ENCODE measurements at regions not wholly inside any gene's neighbourhood (a gene's known extent, or its start where the extent isn't known, plus 50 kb on each side); places are given as distances from the start of the nearest gene placed in this dataset.

DNA sequence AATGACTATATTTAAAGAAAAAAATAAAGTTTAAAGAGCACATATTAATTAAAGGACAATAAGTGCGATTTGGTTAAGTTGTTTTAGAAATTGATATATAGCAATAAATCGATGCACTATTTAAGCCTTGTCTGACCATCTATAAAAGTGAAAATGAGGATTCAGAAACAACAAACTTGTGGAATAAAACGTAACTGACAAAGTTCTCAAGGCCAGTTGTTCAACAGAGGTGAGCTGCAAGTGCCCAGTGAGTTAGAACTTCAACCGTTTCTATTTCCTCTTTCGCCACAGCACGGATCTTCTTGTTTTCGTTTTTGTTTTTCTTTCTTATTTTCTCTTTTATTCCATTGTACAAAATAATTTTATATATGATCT, 724.9 kb upstream of the ARRDC4 start:
- CTCF ChIA-PET (ENCODE audit: low intra/inter-chr PET ratio, low total read pairs): interaction anchor here (1.6 to 2.0 kb wide), 2 partner anchors 878 to 1976 kb away, joined by 5 to 14 read pairs; no protein-coding TSS in a partner anchor
- Histone ChIP-seq H3K9ac (ENCODE audit: insufficient read depth, low read depth, low read length) (no peak overlapping the region), H4K20me1 (ENCODE audit: insufficient read depth, low read length) (no peaks in the 10 kb centered on the region), H3K79me2 (ENCODE audit: insufficient read depth, low read length) (no peaks in the 10 kb centered on the region), H3K27me3 (ENCODE audit: control insufficient read depth in 1 of 2, insufficient read depth in 2 of 2, low read length in 2 of 2) (no peaks in the 10 kb centered on the region), H3K4me1 (ENCODE audit: insufficient read depth, low read length) (no peaks in the 10 kb centered on the region), H3K4me2 (ENCODE audit: low read depth, low read length) (peak overlapping the region; percentile 44; the same call in 1 of the 2 replicates), H3K27ac (ENCODE audit: extremely low read length, insufficient read depth, low read length) (no peak overlapping the region), H2AFZ (ENCODE audit: low read length) (no peak overlapping the region), H3K4me3 (replicated peaks in 1 of 3; ENCODE audit: insufficient read depth in 1 of 3, low read depth in 2 of 3, low read length in 3 of 3) (no peak overlapping the region), H3K36me3 (replicated peaks in 1 of 2; ENCODE audit: control insufficient read depth in 1 of 2, insufficient read depth in 2 of 2, low read length in 2 of 2) (no peaks in the 10 kb centered on the region), H3K9me3 (ENCODE audit: low read length) (no peaks in the 10 kb centered on the region)
- no peak for ATAC-seq
- 14% methylated on average over 7 of the region's 7 CpGs for WGBS (ENCODE audit: low lambda C conversion rate)
- intact Hi-C loops (cut with micrococcal nuclease; ENCODE audit: unreplicated experiment) (loop anchor here (1.0 to 10.0 kb wide), 5 partner anchors 522 to 1976 kb away; no protein-coding TSS in a partner anchor), in situ Hi-C loops (cut with HindIII; ENCODE audit: extremely low pct_ligation_motif_present, low pct_unique_long_range_greater_than_20kb) (loop anchor here (10.0 to 25.0 kb wide), 2 partner anchors 898 to 1971 kb away; partner anchors contain the start of gene NR2F2)
- no peak for TF ChIP-seq ZNF296 (CRISPR knock-in tag; conservative IDR thresholded peaks at IDR 0.05)
- TF ChIP-seq REL (CRISPR knock-in tag; conservative IDR thresholded peaks at IDR 0.05): no peak
- TF ChIP-seq GABPA (IDR thresholded peaks at IDR 0.05; ENCODE audit: low read depth, low read length): no peak
- no peak for TF ChIP-seq GABPA (CRISPR knock-in tag; IDR thresholded peaks at IDR 0.05; ENCODE audit: low read depth)
- no peak for TF ChIP-seq ZFY (CRISPR knock-in tag; IDR thresholded peaks at IDR 0.05)
- TF ChIP-seq, protein P1, sequence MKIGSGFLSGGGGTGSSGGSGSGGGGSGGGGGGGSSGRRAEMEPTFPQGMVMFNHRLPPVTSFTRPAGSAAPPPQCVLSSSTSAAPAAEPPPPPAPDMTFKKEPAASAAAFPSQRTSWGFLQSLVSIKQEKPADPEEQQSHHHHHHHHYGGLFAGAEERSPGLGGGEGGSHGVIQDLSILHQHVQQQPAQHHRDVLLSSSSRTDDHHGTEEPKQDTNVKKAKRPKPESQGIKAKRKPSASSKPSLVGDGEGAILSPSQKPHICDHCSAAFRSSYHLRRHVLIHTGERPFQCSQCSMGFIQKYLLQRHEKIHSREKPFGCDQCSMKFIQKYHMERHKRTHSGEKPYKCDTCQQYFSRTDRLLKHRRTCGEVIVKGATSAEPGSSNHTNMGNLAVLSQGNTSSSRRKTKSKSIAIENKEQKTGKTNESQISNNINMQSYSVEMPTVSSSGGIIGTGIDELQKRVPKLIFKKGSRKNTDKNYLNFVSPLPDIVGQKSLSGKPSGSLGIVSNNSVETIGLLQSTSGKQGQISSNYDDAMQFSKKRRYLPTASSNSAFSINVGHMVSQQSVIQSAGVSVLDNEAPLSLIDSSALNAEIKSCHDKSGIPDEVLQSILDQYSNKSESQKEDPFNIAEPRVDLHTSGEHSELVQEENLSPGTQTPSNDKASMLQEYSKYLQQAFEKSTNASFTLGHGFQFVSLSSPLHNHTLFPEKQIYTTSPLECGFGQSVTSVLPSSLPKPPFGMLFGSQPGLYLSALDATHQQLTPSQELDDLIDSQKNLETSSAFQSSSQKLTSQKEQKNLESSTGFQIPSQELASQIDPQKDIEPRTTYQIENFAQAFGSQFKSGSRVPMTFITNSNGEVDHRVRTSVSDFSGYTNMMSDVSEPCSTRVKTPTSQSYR (CRISPR knock-in tag; IDR thresholded peaks at IDR 0.05; ENCODE audit: borderline replicate concordance): no peak
- DNase-seq (ENCODE audit: low spot score): no peak
- FAIRE-seq: no peak
- POLR2A ChIA-PET: no interaction called here
- BruUV-seq (replicated peaks): no TSS peak

DNA sequence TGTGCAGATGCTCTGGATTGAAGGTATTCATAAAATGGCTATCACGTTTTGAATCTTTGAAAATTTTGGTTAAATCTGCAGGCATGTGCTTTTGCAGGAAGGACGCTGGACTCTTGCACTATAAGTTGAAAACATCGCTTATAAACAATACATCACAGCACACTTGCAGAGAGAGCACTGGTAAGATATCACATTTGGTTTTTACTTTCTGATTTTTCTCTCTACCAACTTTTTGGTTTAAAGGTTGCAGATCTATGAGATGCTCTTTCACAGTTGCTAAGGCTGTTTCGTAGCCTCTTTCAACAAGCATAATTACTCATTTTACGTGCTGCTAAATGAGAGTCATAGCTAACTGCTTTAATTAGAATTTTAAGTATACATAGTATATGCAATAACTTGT, 724.4 kb upstream of the ARRDC4 start:
- in situ Hi-C loops (cut with HindIII; ENCODE audit: extremely low pct_ligation_motif_present, low pct_unique_long_range_greater_than_20kb): loop anchor here (10.0 to 25.0 kb wide), 2 partner anchors 899 to 1971 kb away; partner anchors contain the start of gene NR2F2
- no peak for DNase-seq (ENCODE audit: low spot score)
- intact Hi-C loops (cut with micrococcal nuclease; ENCODE audit: unreplicated experiment): loop anchor here (5.0 to 10.0 kb wide), 3 partner anchors 521 to 1471 kb away; no protein-coding TSS in a partner anchor
- no peaks in the 10 kb centered on the region for H3K36me3 ChIP-seq (replicated peaks in 1 of 2; ENCODE audit: control insufficient read depth in 1 of 2, insufficient read depth in 2 of 2, low read length in 2 of 2)
- no peaks in the 10 kb centered on the region for H3K4me1 ChIP-seq (ENCODE audit: insufficient read depth, low read length)
- 10% methylated on average over 5 of the region's 5 CpGs for WGBS (ENCODE audit: low lambda C conversion rate)
- no peak overlapping the region for H3K9ac ChIP-seq (ENCODE audit: insufficient read depth, low read depth, low read length)
- H3K79me2 ChIP-seq (ENCODE audit: insufficient read depth, low read length): no peaks in the 10 kb centered on the region
- no peak for ATAC-seq
- no peaks in the 10 kb centered on the region for H3K9me3 ChIP-seq (ENCODE audit: low read length)
- no peak for FAIRE-seq
- BruUV-seq (replicated peaks): no TSS peak
- no peak for TF ChIP-seq IRF2 (CRISPR knock-in tag; IDR thresholded peaks at IDR 0.05)
- no peak for TF ChIP-seq ATF7 (IDR thresholded peaks at IDR 0.05)
- TF ChIP-seq ATF7 (CRISPR knock-in tag; IDR thresholded peaks at IDR 0.05): no peak
- H4K20me1 ChIP-seq (ENCODE audit: insufficient read depth, low read length): no peaks in the 10 kb centered on the region
- ChIA-PET CTCF (ENCODE audit: low intra/inter-chr PET ratio, low total read pairs) (interaction anchor here (1.6 to 2.0 kb wide), 2 partner anchors 879 to 1977 kb away, joined by 5 to 14 read pairs; no protein-coding TSS in a partner anchor), POLR2A (no interaction called here)
- H2AFZ ChIP-seq (ENCODE audit: low read length): no peak overlapping the region
- H3K27ac ChIP-seq (ENCODE audit: extremely low read length, insufficient read depth, low read length): no peak overlapping the region
- no peaks in the 10 kb centered on the region for H3K27me3 ChIP-seq (ENCODE audit: control insufficient read depth in 1 of 2, insufficient read depth in 2 of 2, low read length in 2 of 2)
- H3K4me3 ChIP-seq (replicated peaks in 1 of 3; ENCODE audit: insufficient read depth in 1 of 3, low read depth in 2 of 3, low read length in 3 of 3): no peak overlapping the region
- H3K4me2 ChIP-seq (ENCODE audit: low read depth, low read length): no peak overlapping the region

Data from HepG2 (cell line).